Hepatocyte (in vitro differentiated cells): ENCODE measurements at regions not wholly inside any gene's neighbourhood (a gene's known extent, or its start where the extent isn't known, plus 50 kb on each side); places are given as distances from the start of the nearest gene placed in this dataset.

Experiments used
- DNase-seq: peaks from one replicate; pipeline ENCODE4 v3.0.0-alpha.2; 2016; ENCODE audit warnings: low spot score
- H2AFZ ChIP-seq: fragments of 200-600 bp; sonication (generic); 2 replicates; pipeline ENCODE4 v1.6.0; 2016; ENCODE audit warnings: antibody characterized with exemption, mild to moderate bottlenecking
- H3K27ac ChIP-seq: fragments of 200-600 bp; sonication (generic); 2 replicates; pipeline ENCODE4 v1.5.1; 2016; ENCODE audit warnings: mild to moderate bottlenecking
- H3K27me3 ChIP-seq: fragments of 200-600 bp; sonication (generic); 2 replicates; pipeline ENCODE4 v1.6.1; 2016
- H3K36me3 ChIP-seq: fragments of 200-600 bp; sonication (generic); replicated peaks from 2 replicates; pipeline ENCODE4 v1.5.1; 2016; ENCODE audit warnings: low read depth; ENCODE audit not compliant: insufficient read depth
- H3K4me1 ChIP-seq: fragments of 200-600 bp; sonication (generic); 2 replicates; pipeline ENCODE4 v1.5.1; 2016; ENCODE audit warnings: mild to moderate bottlenecking, moderate library complexity; ENCODE audit not compliant: insufficient read depth
- H3K4me2 ChIP-seq: fragments of 200-600 bp; sonication (generic); 2 replicates; pipeline ENCODE4 v1.6.0; 2016
- H3K4me3 ChIP-seq: fragments of 200-600 bp; sonication (generic); 2 replicates; pipeline ENCODE4 v1.5.1; 2016; ENCODE audit warnings: mild to moderate bottlenecking
- H3K79me2 ChIP-seq: fragments of 200-600 bp; sonication (generic); 2 replicates; pipeline ENCODE4 v1.6.0; 2017; ENCODE audit warnings: mild to moderate bottlenecking
- H3K9me2 ChIP-seq: fragments of 200-600 bp; sonication (generic); replicated peaks from 2 replicates; pipeline ENCODE4 v1.6.0; 2017; ENCODE audit warnings: mild to moderate bottlenecking; ENCODE audit not compliant: insufficient read depth
- H3K9me3 ChIP-seq: fragments of 200-600 bp; sonication (generic); 2 replicates; pipeline ENCODE4 v1.5.1; 2016; ENCODE audit warnings: low read depth, mild to moderate bottlenecking
- H4K20me1 ChIP-seq: fragments of 200-600 bp; sonication (generic); 2 replicates; pipeline ENCODE4 v1.6.0; 2016; ENCODE audit warnings: mild to moderate bottlenecking; ENCODE audit not compliant: insufficient read depth, poor library complexity, severe bottlenecking
- EZH2 ChIP-seq: fragments of 200-600 bp; sonication (generic); IDR thresholded peaks from 2 replicates; pipeline ENCODE4 v1.6.1; 2016; ENCODE audit warnings: antibody characterized with exemption, mild to moderate bottlenecking, borderline replicate concordance
- EZH2phosphoT487 ChIP-seq: fragments of 200-600 bp; sonication (generic); IDR thresholded peaks from one replicate; pipeline ENCODE4 v1.6.1; 2018; ENCODE audit warnings: antibody characterized with exemption, mild to moderate bottlenecking, low read depth, moderate library complexity; ENCODE audit not compliant: unreplicated experiment, severe bottlenecking
- WGBS: methylation state at CpG from one replicate; pipeline ENCODE4 v1.1.6; 2016; ENCODE audit warnings: low lambda C conversion rate; ENCODE audit errors: missing lambda C conversion rate; 5-methylcytosine and 5-hydroxymethylcytosine counted together
- TF ChIP-seq, protein P1 (sequence below): fragments of 200-600 bp; sonication (generic); IDR thresholded peaks from 2 replicates; pipeline ENCODE4 v1.5.1; 2016; ENCODE audit warnings: antibody characterized with exemption, mild to moderate bottlenecking; ENCODE audit not compliant: poor library complexity

DNA sequence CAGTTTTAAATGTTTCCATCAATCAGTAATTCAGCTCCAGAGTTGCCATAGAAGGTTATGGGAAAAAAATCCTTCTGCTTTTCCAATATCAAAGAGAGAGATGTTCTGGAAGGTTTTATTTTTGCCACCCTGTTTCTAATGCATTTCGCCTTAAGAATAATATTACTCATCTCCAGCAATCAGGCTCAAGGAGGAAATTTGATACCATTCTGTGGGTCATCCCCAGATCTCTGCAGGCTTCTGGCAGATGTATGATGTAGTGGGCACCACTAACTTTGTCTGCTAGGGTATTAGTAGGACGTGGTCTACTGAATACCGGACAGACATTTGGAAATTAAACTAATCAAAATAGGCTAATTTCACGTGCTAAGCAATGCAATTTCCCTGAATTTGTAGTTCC, 645.4 kb upstream of the TENM3 start:
- no peaks in the 10 kb centered on the region for H4K20me1 ChIP-seq
- no peaks in the 10 kb centered on the region for H3K4me1 ChIP-seq
- H2AFZ ChIP-seq = no peak overlapping the region
- no peaks in the 10 kb centered on the region for H3K27me3 ChIP-seq
- H3K9me2 ChIP-seq = no peaks in the 10 kb centered on the region
- no peak overlapping the region for H3K4me3 ChIP-seq
- no peaks in the 10 kb centered on the region for H3K9me3 ChIP-seq
- DNase-seq = no peak
- H3K36me3 ChIP-seq = no peaks in the 10 kb centered on the region
- no peak for TF ChIP-seq EZH2phosphoT487
- TF ChIP-seq, protein P1, sequence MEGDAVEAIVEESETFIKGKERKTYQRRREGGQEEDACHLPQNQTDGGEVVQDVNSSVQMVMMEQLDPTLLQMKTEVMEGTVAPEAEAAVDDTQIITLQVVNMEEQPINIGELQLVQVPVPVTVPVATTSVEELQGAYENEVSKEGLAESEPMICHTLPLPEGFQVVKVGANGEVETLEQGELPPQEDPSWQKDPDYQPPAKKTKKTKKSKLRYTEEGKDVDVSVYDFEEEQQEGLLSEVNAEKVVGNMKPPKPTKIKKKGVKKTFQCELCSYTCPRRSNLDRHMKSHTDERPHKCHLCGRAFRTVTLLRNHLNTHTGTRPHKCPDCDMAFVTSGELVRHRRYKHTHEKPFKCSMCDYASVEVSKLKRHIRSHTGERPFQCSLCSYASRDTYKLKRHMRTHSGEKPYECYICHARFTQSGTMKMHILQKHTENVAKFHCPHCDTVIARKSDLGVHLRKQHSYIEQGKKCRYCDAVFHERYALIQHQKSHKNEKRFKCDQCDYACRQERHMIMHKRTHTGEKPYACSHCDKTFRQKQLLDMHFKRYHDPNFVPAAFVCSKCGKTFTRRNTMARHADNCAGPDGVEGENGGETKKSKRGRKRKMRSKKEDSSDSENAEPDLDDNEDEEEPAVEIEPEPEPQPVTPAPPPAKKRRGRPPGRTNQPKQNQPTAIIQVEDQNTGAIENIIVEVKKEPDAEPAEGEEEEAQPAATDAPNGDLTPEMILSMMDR = no peak
- TF ChIP-seq EZH2 = no peak
- H3K4me2 ChIP-seq = no peak overlapping the region
- H3K27ac ChIP-seq = no peak overlapping the region
- no peaks in the 10 kb centered on the region for H3K79me2 ChIP-seq
- 87% methylated on average over 4 of the region's 4 CpGs for WGBS

GRCh38 chr4:181599134-181599533, 644.1 kb upstream of the TENM3 start:
- Histone ChIP-seq H3K9me3 (no peaks in the 10 kb centered on the region), H3K27ac (no peak overlapping the region), H3K79me2 (no peaks in the 10 kb centered on the region), H4K20me1 (no peaks in the 10 kb centered on the region), H2AFZ (no peak overlapping the region), H3K9me2 (no peaks in the 10 kb centered on the region), H3K27me3 (no peaks in the 10 kb centered on the region), H3K4me3 (no peak overlapping the region), H3K4me2 (no peak overlapping the region), H3K4me1 (no peaks in the 10 kb centered on the region), H3K36me3 (no peaks in the 10 kb centered on the region)
- TF ChIP-seq EZH2phosphoT487 (no peak), EZH2 (no peak)
- TF ChIP-seq, protein P1 = no peak
- no peak for DNase-seq
- 85% methylated on average over 6 of the region's 6 CpGs for WGBS

DNA sequence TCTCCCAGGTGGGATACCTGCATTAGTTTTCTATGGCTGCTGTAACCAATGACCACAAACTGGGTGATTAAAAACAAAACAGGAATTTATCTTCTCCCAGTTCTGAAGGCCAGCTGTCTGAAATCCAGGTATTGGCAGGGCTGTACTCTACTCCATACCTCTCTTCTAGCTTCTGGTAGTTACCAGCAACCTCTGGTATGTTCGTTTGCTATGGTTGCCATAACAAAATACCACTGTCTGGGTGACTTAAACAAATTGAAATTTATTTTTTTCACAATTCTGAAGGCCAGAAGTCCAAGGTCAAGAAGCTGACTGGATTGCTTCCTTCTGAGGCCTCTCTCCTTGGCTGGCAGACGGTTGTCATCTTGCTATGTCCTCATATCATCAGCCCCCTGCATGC, 642.1 kb upstream of the TENM3 start:
- H3K36me3 ChIP-seq = no peaks in the 10 kb centered on the region
- H4K20me1 ChIP-seq = no peaks in the 10 kb centered on the region
- no peaks in the 10 kb centered on the region for H3K4me1 ChIP-seq
- no peaks in the 10 kb centered on the region for H3K9me3 ChIP-seq
- no peak for DNase-seq
- H3K4me3 ChIP-seq = no peak overlapping the region
- no peaks in the 10 kb centered on the region for H3K9me2 ChIP-seq
- no peak overlapping the region for H3K27ac ChIP-seq
- WGBS = 69% methylated on average over 2 of the region's 2 CpGs
- H3K27me3 ChIP-seq = no peaks in the 10 kb centered on the region
- H3K4me2 ChIP-seq = no peak overlapping the region
- TF ChIP-seq EZH2 (no peak), EZH2phosphoT487 (no peak)
- TF ChIP-seq, protein P1 = no peak
- H3K79me2 ChIP-seq = no peaks in the 10 kb centered on the region
- no peak overlapping the region for H2AFZ ChIP-seq

GRCh38 chr4:181604546-181604945, 638.7 kb upstream of the TENM3 start:
- no peaks in the 10 kb centered on the region for H3K9me3 ChIP-seq
- H2AFZ ChIP-seq = no peak overlapping the region
- TF ChIP-seq EZH2phosphoT487 (no peak), EZH2 (no peak)
- TF ChIP-seq, protein P1 = no peak
- H3K36me3 ChIP-seq = no peaks in the 10 kb centered on the region
- H3K27me3 ChIP-seq = peaks cover 3% of the 10 kb centered on the region
- WGBS = 76% methylated on average over 4 of the region's 4 CpGs
- no peak overlapping the region for H3K27ac ChIP-seq
- no peak overlapping the region for H3K4me2 ChIP-seq
- DNase-seq = no peak
- H4K20me1 ChIP-seq = no peaks in the 10 kb centered on the region
- no peak overlapping the region for H3K4me3 ChIP-seq
- H3K9me2 ChIP-seq = no peaks in the 10 kb centered on the region
- H3K4me1 ChIP-seq = no peaks in the 10 kb centered on the region
- H3K79me2 ChIP-seq = no peaks in the 10 kb centered on the region
